T-helper 17 cell (primary cell): ENCODE measurements at regions not wholly inside any gene's neighbourhood (a gene's known extent, or its start where the extent isn't known, plus 50 kb on each side); places are given as distances from the start of the nearest gene placed in this dataset.

Experiments used
- ATAC-seq: fragments of 150-1000 bp; cut with Tn5 transposase; 2 replicates; pipeline ENCODE4 v1.10.0; 2021; ENCODE audit warnings: mild to moderate bottlenecking, moderate library complexity
- DNase-seq, 3 donors: peaks; one replicate each; pipeline versions ENCODE4 v3.0.0 to v3.0.0-alpha.2; 2020 to 2021
- H3K9me3 ChIP-seq: one replicate; pipeline ENCODE4 v1.7.0; 2013; ENCODE audit warnings: low read length, mild to moderate bottlenecking; ENCODE audit not compliant: control insufficient read depth, poor library complexity, severe bottlenecking
- H3K27ac Mint-ChIP-seq: one replicate; pipeline ENCODE4 v1.8.0; 2022; ENCODE audit warnings: mild to moderate bottlenecking, moderate library complexity, mixed read lengths
- H3K27me3 Mint-ChIP-seq: one replicate; pipeline ENCODE4 v1.8.0; 2022; ENCODE audit warnings: mixed read lengths
- H3K36me3 Mint-ChIP-seq: one replicate; pipeline ENCODE4 v1.8.0; 2022; ENCODE audit warnings: low read depth, mixed read lengths
- H3K4me1 Mint-ChIP-seq: one replicate; pipeline ENCODE4 v1.8.0; 2022; ENCODE audit warnings: mild to moderate bottlenecking, mixed read lengths
- H3K4me3 Mint-ChIP-seq: one replicate; pipeline ENCODE4 v1.8.0; 2022; ENCODE audit warnings: mild to moderate bottlenecking, moderate library complexity, mixed read lengths

GRCh38 chr20:55880361-55880760, 125.0 kb downstream of the CBLN4 start:
- H3K27ac Mint-ChIP-seq = no peak overlapping the region
- H3K9me3 ChIP-seq = no peaks in the 10 kb centered on the region
- H3K36me3 Mint-ChIP-seq = no peaks in the 10 kb centered on the region
- ATAC-seq (no peak), DNase-seq (no peak)
- H3K4me3 Mint-ChIP-seq = no peak overlapping the region
- H3K4me1 Mint-ChIP-seq = no peaks in the 10 kb centered on the region
- H3K27me3 Mint-ChIP-seq = no peaks in the 10 kb centered on the region

- H3K9me3 ChIP-seq = no peaks in the 10 kb centered on the region
- DNase-seq (no peak), ATAC-seq (no peak)
- H3K4me1 Mint-ChIP-seq = no peaks in the 10 kb centered on the region
- no peak overlapping the region for H3K27ac Mint-ChIP-seq
- no peaks in the 10 kb centered on the region for H3K27me3 Mint-ChIP-seq
- no peak overlapping the region for H3K4me3 Mint-ChIP-seq
- no peaks in the 10 kb centered on the region for H3K36me3 Mint-ChIP-seq
Observed at GRCh38 chr20:55855052-55855451, 150.3 kb downstream of the CBLN4 start.

GRCh38 chr20:55830121-55830827, 175.0 kb downstream of the CBLN4 start:
- DNase-seq = no peak
- H3K36me3 Mint-ChIP-seq = no peaks in the 10 kb centered on the region
- no peaks in the 10 kb centered on the region for H3K9me3 ChIP-seq
- no peaks in the 10 kb centered on the region for H3K4me1 Mint-ChIP-seq
- ATAC-seq = no peak
- no peaks in the 10 kb centered on the region for H3K27me3 Mint-ChIP-seq
- no peak overlapping the region for H3K27ac Mint-ChIP-seq
- H3K4me3 Mint-ChIP-seq = no peak overlapping the region

GRCh38 chr20:55805138-55805537, 200.2 kb downstream of the CBLN4 start:
- ATAC-seq (no peak), DNase-seq (no peak)
- H3K27me3 Mint-ChIP-seq = no peaks in the 10 kb centered on the region
- H3K4me3 Mint-ChIP-seq = no peak overlapping the region
- H3K27ac Mint-ChIP-seq = no peak overlapping the region
- H3K9me3 ChIP-seq = no peaks in the 10 kb centered on the region
- no peaks in the 10 kb centered on the region for H3K36me3 Mint-ChIP-seq
- no peaks in the 10 kb centered on the region for H3K4me1 Mint-ChIP-seq

- no peak overlapping the region for H3K27ac Mint-ChIP-seq
- ATAC-seq (no peak), DNase-seq (no peak)
- H3K4me3 Mint-ChIP-seq = no peak overlapping the region
- no peaks in the 10 kb centered on the region for H3K36me3 Mint-ChIP-seq
- no peaks in the 10 kb centered on the region for H3K4me1 Mint-ChIP-seq
- H3K27me3 Mint-ChIP-seq = no peaks in the 10 kb centered on the region
- H3K9me3 ChIP-seq = no peaks in the 10 kb centered on the region
Observed at GRCh38 chr20:55800552-55801245, 204.6 kb downstream of the CBLN4 start.

- no peaks in the 10 kb centered on the region for H3K36me3 Mint-ChIP-seq
- H3K9me3 ChIP-seq = no peaks in the 10 kb centered on the region
- no peak overlapping the region for H3K27ac Mint-ChIP-seq
- no peak overlapping the region for H3K4me3 Mint-ChIP-seq
- H3K4me1 Mint-ChIP-seq = no peaks in the 10 kb centered on the region
- H3K27me3 Mint-ChIP-seq = no peaks in the 10 kb centered on the region
- ATAC-seq (no peak), DNase-seq (no peak)
Observed at GRCh38 chr20:55793986-55794385, 211.3 kb downstream of the CBLN4 start.

GRCh38 chr20:55792049-55792448, 213.3 kb downstream of the CBLN4 start:
- ATAC-seq = no peak
- H3K9me3 ChIP-seq = no peaks in the 10 kb centered on the region
- no peaks in the 10 kb centered on the region for H3K4me1 Mint-ChIP-seq
- no peaks in the 10 kb centered on the region for H3K36me3 Mint-ChIP-seq
- no peak for DNase-seq
- no peak overlapping the region for H3K4me3 Mint-ChIP-seq
- no peak overlapping the region for H3K27ac Mint-ChIP-seq
- H3K27me3 Mint-ChIP-seq = no peaks in the 10 kb centered on the region

GRCh38 chr20:55790178-55790577, 215.1 kb downstream of the CBLN4 start:
- Mint-ChIP-seq H3K4me3 (no peak overlapping the region), H3K36me3 (no peaks in the 10 kb centered on the region), H3K27me3 (no peaks in the 10 kb centered on the region), H3K27ac (no peak overlapping the region), H3K4me1 (no peaks in the 10 kb centered on the region)
- H3K9me3 ChIP-seq = no peaks in the 10 kb centered on the region
- no peak for DNase-seq
- no peak for ATAC-seq

- Mint-ChIP-seq H3K4me3 (no peak overlapping the region), H3K4me1 (no peaks in the 10 kb centered on the region), H3K27ac (no peak overlapping the region), H3K27me3 (no peaks in the 10 kb centered on the region), H3K36me3 (no peaks in the 10 kb centered on the region)
- ATAC-seq (no peak), DNase-seq (no peak)
- no peaks in the 10 kb centered on the region for H3K9me3 ChIP-seq
Observed at GRCh38 chr20:55784036-55784435, 221.3 kb downstream of the CBLN4 start.

- H3K36me3 Mint-ChIP-seq = no peaks in the 10 kb centered on the region
- H3K4me1 Mint-ChIP-seq = no peaks in the 10 kb centered on the region
- DNase-seq (no peak), ATAC-seq (no peak)
- H3K9me3 ChIP-seq = no peaks in the 10 kb centered on the region
- H3K4me3 Mint-ChIP-seq = no peak overlapping the region
- H3K27me3 Mint-ChIP-seq = no peaks in the 10 kb centered on the region
- no peak overlapping the region for H3K27ac Mint-ChIP-seq
Observed at GRCh38 chr20:55783381-55783780, 221.9 kb downstream of the CBLN4 start.

- ATAC-seq (no peak), DNase-seq (no peak)
- Mint-ChIP-seq H3K4me3 (no peak overlapping the region), H3K4me1 (no peaks in the 10 kb centered on the region), H3K36me3 (no peaks in the 10 kb centered on the region), H3K27me3 (no peaks in the 10 kb centered on the region), H3K27ac (no peak overlapping the region)
- H3K9me3 ChIP-seq = no peaks in the 10 kb centered on the region
Observed at GRCh38 chr20:55782912-55783253, 222.4 kb downstream of the CBLN4 start.

- Mint-ChIP-seq H3K4me3 (no peak overlapping the region), H3K36me3 (no peaks in the 10 kb centered on the region), H3K27ac (no peak overlapping the region), H3K27me3 (no peaks in the 10 kb centered on the region), H3K4me1 (no peaks in the 10 kb centered on the region)
- no peaks in the 10 kb centered on the region for H3K9me3 ChIP-seq
- ATAC-seq (no peak), DNase-seq (no peak)
Observed at GRCh38 chr20:55782224-55782911, 223.0 kb downstream of the CBLN4 start.

- no peak for DNase-seq
Observed at GRCh38 chr20:55778796-55779195, 226.5 kb downstream of the CBLN4 start.

GRCh38 chr20:55777641-55778040, 227.7 kb downstream of the CBLN4 start:
- Mint-ChIP-seq H3K36me3 (no peaks in the 10 kb centered on the region), H3K27ac (no peak overlapping the region)

More at GRCh38 chr20:55778796-55779195, 226.5 kb downstream of the CBLN4 start:
- H3K9me3 ChIP-seq = no peaks in the 10 kb centered on the region
- Mint-ChIP-seq H3K4me1 (no peaks in the 10 kb centered on the region), H3K4me3 (no peak overlapping the region), H3K36me3 (no peaks in the 10 kb centered on the region), H3K27me3 (no peaks in the 10 kb centered on the region), H3K27ac (no peak overlapping the region)
- no peak for ATAC-seq

More at GRCh38 chr20:55777641-55778040, 227.7 kb downstream of the CBLN4 start:
- H3K27me3 Mint-ChIP-seq = no peaks in the 10 kb centered on the region
- H3K4me3 Mint-ChIP-seq = no peak overlapping the region
- H3K9me3 ChIP-seq = no peaks in the 10 kb centered on the region
- H3K4me1 Mint-ChIP-seq = no peaks in the 10 kb centered on the region
- DNase-seq (no peak), ATAC-seq (no peak)
